ENCODE measurements at regions not wholly inside any gene's neighbourhood (a gene's known extent, or its start where the extent isn't known, plus 50 kb on each side); places are given as distances from the start of the nearest gene placed in this dataset.

- no peak overlapping the region for H3K4me3 ChIP-seq (replicated peaks in 1 of 2; ENCODE audit: low read depth in 2 of 2, low read length in 2 of 2)
- TF ChIP-seq, protein P1, sequence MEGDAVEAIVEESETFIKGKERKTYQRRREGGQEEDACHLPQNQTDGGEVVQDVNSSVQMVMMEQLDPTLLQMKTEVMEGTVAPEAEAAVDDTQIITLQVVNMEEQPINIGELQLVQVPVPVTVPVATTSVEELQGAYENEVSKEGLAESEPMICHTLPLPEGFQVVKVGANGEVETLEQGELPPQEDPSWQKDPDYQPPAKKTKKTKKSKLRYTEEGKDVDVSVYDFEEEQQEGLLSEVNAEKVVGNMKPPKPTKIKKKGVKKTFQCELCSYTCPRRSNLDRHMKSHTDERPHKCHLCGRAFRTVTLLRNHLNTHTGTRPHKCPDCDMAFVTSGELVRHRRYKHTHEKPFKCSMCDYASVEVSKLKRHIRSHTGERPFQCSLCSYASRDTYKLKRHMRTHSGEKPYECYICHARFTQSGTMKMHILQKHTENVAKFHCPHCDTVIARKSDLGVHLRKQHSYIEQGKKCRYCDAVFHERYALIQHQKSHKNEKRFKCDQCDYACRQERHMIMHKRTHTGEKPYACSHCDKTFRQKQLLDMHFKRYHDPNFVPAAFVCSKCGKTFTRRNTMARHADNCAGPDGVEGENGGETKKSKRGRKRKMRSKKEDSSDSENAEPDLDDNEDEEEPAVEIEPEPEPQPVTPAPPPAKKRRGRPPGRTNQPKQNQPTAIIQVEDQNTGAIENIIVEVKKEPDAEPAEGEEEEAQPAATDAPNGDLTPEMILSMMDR (IDR thresholded peaks at IDR 0.05; ENCODE audit: low read depth, low read length) = no peak
- no peak for DNase-seq (ENCODE audit: low read depth in 2 of 2)
Measured at GRCh38 chr9:90330231-90330630, 312.4 kb downstream of the DIRAS2 start.

DNA sequence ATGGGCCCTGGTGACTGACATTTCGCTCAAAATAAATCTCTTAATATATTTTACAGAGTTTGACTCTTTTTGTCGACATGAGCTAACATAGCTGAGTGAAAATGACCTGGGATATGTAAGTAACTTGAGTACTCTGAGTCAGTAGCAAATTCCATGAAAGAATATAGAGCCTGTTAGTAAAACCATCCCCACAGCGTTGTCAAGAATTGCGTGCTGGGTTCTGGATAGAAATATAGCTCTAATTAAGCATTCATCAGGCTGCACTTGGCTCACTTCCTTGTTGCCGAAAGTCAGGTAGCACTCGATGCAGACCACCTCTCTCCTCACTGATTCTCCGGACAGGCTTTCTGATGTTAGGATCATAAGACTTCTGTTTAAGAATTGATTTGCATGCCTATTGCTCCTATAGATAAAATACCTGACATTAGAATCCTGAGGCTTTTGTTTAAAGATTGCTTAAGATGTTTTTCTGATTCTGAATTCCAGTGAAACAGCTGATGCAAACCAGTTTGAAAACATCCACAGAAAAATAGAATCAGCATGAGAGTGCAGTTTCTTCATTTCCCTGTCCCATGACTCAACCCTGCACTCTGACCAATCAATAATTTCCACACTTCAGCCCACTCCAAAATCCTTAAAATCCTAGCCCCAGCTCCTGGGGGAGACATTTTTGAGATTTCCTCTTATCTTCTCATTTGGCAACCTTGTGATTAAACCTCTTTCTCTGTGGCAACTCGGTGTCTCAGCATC, 310.6 kb downstream of the DIRAS2 start:
- DNase-seq (ENCODE audit: low read depth in 2 of 2) = peak; percentile 63 to 81

GRCh38 chr9:90333226-90333625, 309.4 kb downstream of the DIRAS2 start:
- DNase-seq (ENCODE audit: low read depth in 2 of 2) = peak in 1 of 2 donors; percentile 48
- TF ChIP-seq, protein P1 (IDR thresholded peaks at IDR 0.05; ENCODE audit: low read depth, low read length) = no peak
- no peak overlapping the region for H3K4me3 ChIP-seq (replicated peaks in 1 of 2; ENCODE audit: low read depth in 2 of 2, low read length in 2 of 2)

More for the DNA sequence above, 310.6 kb downstream of the DIRAS2 start:
- TF ChIP-seq, protein P1 (IDR thresholded peaks at IDR 0.05; ENCODE audit: low read depth, low read length) = no peak
- H3K4me3 ChIP-seq (replicated peaks in 1 of 2; ENCODE audit: low read depth in 2 of 2, low read length in 2 of 2) = no peak overlapping the region

GRCh38 chr9:90340421-90340820, 302.2 kb downstream of the DIRAS2 start:
- no peak overlapping the region for H3K4me3 ChIP-seq (replicated peaks in 1 of 2; ENCODE audit: low read depth in 2 of 2, low read length in 2 of 2)
- TF ChIP-seq, protein P1 (IDR thresholded peaks at IDR 0.05; ENCODE audit: low read depth, low read length) = no peak
- peak; percentile 57 to 87 for DNase-seq (ENCODE audit: low read depth in 2 of 2)

- TF ChIP-seq, protein P1 (IDR thresholded peaks at IDR 0.05; ENCODE audit: low read depth, low read length) = no peak
- DNase-seq (ENCODE audit: low read depth in 2 of 2) = no peak
- no peak overlapping the region for H3K4me3 ChIP-seq (replicated peaks in 1 of 2; ENCODE audit: low read depth in 2 of 2, low read length in 2 of 2)
Measured at GRCh38 chr9:90342607-90343006, 300.0 kb downstream of the DIRAS2 start.

DNA sequence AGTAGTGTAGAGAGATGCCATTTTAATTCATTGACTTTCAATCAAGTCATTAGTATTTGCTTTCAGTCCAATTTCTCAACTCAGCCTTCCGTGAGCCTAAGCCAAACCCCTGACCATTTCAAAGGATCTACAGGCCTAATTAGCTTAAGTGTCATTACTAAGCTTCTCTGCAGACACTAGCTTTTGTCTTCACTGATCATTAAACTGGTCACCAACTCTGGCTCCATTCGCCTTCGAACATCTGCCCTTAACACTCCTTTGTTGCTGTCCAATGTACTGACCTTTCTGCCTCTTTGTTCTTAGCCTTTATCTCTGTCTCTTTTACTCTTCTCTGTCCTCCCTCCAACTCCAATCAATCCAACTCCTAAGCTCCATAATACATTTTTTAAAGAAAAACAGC, 299.3 kb downstream of the DIRAS2 start:
- DNase-seq (ENCODE audit: low read depth in 2 of 2) = peak in 1 of 2 donors; percentile 17
- TF ChIP-seq, protein P1 (IDR thresholded peaks at IDR 0.05; ENCODE audit: low read depth, low read length) = no peak
- no peak overlapping the region for H3K4me3 ChIP-seq (replicated peaks in 1 of 2; ENCODE audit: low read depth in 2 of 2, low read length in 2 of 2)
